HG03135 (cell line): ENCODE measurements at regions not wholly inside any gene's neighbourhood (a gene's known extent, or its start where the extent isn't known, plus 50 kb on each side); places are given as distances from the start of the nearest gene placed in this dataset.

Source experiments
- ATAC-seq: cut with Tn5 transposase; IDR thresholded peaks from one replicate; pipeline ENCODE4 v1.9.1; 2021; ENCODE audit warnings: mild to moderate bottlenecking, moderate library complexity; ENCODE audit not compliant: unreplicated experiment

GRCh38 chr1:193619911-193620310 is 433.5 kb upstream of the B3GALT2 start:
- no peak for ATAC-seq

DNA sequence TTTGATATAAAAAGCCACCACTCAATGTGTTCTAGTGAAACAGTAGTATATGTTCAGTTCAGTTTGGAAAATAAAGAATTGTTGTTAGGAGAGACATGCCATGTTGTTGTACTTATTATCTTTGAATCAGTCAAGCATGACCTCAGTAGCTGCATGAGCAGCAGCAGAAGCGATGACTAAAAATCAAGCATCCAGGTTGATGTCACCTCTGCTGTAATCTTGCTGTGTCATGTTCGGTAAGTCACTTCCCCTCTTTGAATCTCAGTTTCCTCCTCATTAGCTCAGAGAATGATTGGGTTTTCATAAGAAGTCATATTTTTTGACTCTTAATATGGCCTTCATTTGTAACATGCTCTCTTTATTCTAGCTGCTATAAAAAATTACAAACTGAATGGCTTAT is 428.4 kb upstream of the B3GALT2 start:
- ATAC-seq, result no peak

GRCh38 chr1:193614275-193614674 is 427.9 kb upstream of the B3GALT2 start:
- ATAC-seq, result no peak

- ATAC-seq, result no peak
Observed at GRCh38 chr1:193613041-193613440, 426.6 kb upstream of the B3GALT2 start.

DNA sequence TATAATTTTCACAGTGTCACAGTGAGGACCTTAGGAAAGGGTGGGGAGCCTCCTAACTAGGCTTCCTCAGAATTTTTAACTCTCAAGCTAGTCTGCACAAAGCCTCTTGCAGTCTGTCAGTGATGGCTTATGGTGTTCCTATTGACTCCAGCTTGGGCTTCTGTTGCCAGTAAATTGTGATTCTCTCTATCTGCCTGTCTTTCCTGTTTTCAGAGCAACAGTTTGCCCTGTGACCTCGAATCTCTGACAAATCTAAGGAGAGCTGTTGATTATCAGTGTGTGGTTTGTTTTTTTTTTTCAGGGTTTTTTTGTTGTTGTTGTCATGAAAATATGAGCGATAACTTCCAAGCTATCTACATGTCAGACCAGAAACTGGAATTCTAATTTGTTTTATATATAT is 423.2 kb upstream of the B3GALT2 start:
- no peak for ATAC-seq

- ATAC-seq, result no peak
Observed at GRCh38 chr1:193607787-193608186, 421.4 kb upstream of the B3GALT2 start.

GRCh38 chr1:193606035-193606434 is 419.6 kb upstream of the B3GALT2 start:
- ATAC-seq, result no peak

- ATAC-seq, result no peak
Observed at GRCh38 chr1:193602705-193603104, 416.3 kb upstream of the B3GALT2 start.

DNA sequence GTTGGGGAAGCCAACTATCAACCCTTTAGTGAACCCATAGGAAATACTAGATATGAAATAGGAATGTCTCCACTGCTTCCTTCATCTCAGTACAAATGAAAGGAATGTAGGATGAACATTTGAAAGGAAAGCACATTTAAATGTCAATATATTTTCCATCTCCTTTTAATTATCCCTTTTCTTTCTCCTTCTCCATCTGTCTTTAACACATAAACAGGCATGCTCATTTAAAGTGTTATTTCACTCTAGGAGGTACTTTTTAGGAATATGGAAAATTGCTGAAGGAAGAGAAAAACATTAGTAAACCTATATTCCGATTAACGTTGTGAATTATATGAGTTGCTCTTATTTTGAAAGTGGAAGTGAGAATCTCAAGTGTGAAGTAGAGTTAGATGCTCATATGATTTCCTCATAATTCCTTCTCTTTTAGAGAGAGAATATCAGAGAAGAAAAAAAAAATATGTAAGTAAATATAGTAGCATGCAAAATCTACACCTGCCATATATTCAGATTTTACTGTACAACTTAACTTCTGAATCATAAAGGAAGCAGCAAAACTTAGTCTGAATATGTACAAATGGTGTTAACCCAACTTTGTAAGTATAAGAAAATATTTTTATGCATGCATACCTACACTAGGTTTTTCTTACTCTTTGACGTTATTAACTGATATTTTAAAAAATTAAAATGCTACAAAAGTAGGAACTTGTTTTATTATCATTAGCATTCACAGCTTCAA is 406.9 kb upstream of the B3GALT2 start:
- ATAC-seq, result no peak

GRCh38 chr1:193592317-193592716 is 405.9 kb upstream of the B3GALT2 start:
- ATAC-seq, result no peak

DNA sequence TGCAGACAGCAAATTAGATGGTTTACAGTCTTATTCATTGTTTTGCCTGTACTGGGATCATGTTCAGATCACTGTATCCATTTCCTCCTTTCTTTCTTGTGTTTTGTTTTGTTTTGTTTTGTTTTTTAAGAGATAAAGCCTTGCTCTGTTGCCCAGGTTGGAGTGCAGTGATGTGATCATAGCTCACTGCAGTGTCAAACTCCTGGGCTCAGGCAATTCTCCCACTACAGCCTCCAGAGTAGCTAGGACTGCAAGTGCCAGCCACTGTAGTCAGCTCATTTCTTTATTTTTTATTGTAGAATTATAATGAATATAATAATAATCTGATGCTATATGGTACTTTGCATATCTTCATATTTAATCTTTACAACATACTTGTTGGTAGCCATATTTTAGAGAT is 403.7 kb upstream of the B3GALT2 start:
- no peak for ATAC-seq

DNA sequence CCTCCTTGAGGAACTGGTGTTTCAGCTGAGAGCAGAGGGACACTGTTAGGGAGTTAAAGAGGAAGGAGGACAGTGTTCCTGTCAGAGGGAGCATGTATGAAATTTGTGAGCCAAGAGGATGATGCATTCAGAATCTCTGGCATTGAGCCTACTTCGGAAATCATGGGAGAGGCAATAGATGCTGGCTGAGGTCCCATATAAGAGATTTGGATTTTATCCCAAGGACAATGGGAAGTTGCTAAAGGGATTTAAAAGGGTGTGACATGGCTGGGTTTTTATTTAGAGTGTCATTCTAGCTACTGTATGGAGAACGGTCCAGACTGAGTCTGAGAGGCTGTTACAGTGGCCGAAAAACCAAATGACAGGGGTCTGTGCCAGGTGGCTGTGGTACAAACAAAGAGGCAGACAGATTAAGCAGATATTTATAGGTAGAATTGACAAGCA is 403.2 kb upstream of the B3GALT2 start:
- no peak for ATAC-seq

DNA sequence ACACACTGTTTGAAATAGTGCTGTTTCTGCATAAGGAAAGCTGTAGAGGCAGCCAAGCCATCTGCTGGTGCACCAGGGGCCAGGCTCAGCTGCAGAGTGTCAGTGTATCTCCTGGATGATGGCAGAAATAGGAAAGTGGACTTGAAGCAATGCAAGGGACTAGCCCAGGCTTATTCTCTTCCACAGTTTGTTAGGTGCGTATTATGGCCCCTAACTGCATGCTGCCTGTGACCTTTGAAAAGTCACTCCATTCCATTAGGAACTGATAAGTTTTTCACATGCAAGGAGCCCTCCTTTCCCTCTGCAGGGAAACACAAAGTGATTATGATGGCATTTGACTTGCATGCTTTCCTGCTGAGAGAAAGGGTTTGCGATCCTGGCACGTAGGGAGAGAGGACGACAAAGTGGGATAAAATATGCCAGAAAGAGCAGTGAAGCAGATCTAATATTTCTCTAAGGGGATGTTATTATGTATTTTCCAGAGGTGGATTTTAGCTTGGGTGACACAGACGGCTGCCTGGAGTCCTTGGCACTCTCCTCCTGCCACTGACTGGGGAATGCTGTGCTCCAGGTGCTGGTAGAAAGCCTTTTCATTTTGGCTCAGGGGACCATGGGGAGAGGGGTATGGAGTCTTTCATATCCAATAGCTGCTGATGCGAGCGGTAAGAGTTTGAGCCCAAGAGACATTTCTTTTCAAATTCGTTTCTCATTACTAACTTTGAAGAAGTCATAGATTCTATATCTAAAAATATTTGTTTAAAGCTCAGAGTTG is 402.1 kb upstream of the B3GALT2 start:
- no peak for ATAC-seq

DNA sequence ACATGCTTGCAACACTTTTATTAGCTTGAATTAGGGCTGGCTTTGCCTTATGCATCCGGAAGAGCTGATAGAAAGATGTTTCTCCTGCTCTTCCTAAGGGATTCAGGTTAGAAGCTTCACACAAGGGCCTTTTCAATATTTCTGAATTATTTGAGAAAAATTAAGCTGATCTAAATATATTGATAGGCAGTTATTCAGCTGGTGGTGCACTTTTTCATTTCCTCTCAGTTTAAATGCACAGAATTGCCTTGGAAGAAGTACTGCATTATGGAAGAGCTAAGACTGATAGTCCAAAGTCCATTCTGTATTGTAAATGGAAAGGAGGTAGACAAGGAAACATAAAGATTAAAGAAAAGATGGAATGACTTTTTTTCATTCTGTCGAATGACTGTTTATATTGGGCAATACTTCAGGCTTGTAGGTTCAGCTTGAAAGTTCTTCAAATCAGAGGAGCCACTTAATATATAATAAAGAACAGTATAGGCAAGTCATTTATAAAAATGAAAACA is 398.4 kb upstream of the B3GALT2 start:
- no peak for ATAC-seq

GRCh38 chr1:193581341-193581740 is 394.9 kb upstream of the B3GALT2 start:
- ATAC-seq, result no peak

- ATAC-seq, result no peak
Observed at GRCh38 chr1:193580419-193580818, 394.0 kb upstream of the B3GALT2 start.

- no peak for ATAC-seq
Observed at GRCh38 chr1:193579323-193579722, 392.9 kb upstream of the B3GALT2 start.

GRCh38 chr1:193574913-193575312 is 388.5 kb upstream of the B3GALT2 start:
- ATAC-seq, result no peak

DNA sequence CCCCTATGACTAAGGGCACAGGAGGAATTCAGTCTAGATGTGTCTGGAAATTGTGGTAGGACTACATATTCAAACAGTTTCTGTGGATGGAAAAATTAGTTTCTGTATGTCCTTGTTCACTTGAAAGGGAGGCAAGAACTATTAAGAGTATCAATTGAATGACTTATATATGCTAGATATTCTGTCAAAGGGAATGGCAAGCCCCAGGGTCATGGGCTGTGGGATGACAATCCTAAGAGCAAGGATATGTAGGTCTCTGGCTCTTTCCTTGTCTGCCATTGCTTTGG is 383.5 kb upstream of the B3GALT2 start:
- peak; percentile 18 for ATAC-seq

- ATAC-seq, result peak; percentile 81
Observed at GRCh38 chr1:193569096-193569982, 382.9 kb upstream of the B3GALT2 start.

GRCh38 chr1:193568512-193568911 is 382.1 kb upstream of the B3GALT2 start:
- ATAC-seq, result no peak
